Testis (tissue), 2 donors: ENCODE measurements at regions not wholly inside any gene's neighbourhood (a gene's known extent, or its start where the extent isn't known, plus 50 kb on each side); places are given as distances from the start of the nearest gene placed in this dataset.

Source experiments
- DNase-seq: peaks from one replicate; pipeline ENCODE4 v3.0.0-alpha.2; 2019
- H3K27ac ChIP-seq, 2 donors: fragments of 200-600 bp; sonication (generic); one replicate each; pipeline ENCODE4 v1.5.1; 2019
- H3K27me3 ChIP-seq: fragments of 200-600 bp; sonication (generic); one replicate; pipeline ENCODE4 v1.5.1; 2019
- H3K36me3 ChIP-seq: fragments of 200-600 bp; sonication (generic); one replicate; pipeline ENCODE4 v1.5.1; 2017; ENCODE audit warnings: low read depth; ENCODE audit errors: missing control alignments
- H3K4me1 ChIP-seq: fragments of 200-600 bp; sonication (generic); one replicate; pipeline ENCODE4 v1.5.1; 2019
- H3K4me3 ChIP-seq, 2 donors: fragments of 200-600 bp; sonication (generic); one replicate each; pipeline ENCODE4 v1.5.1; 2017 to 2019
- H3K9me3 ChIP-seq: fragments of 200-600 bp; sonication (generic); one replicate; pipeline ENCODE4 v1.5.1; 2017
- CTCF ChIP-seq, 3 experiments: fragments of 450-650 bp in 2 of 3; fragments of 200-600 bp in 1 of 3; sonication (generic) in 1 of 3; IDR thresholded peaks; one replicate each; pipeline ENCODE4 v1.5.1; 2016 to 2019; ENCODE audit warnings: antibody characterized with exemption in 3 of 3, mild to moderate bottlenecking in 2 of 3, moderate library complexity in 1 of 3
- POLR2A ChIP-seq: fragments of 450-650 bp; IDR thresholded peaks from one replicate; pipeline ENCODE4 v1.6.1; 2017; ENCODE audit warnings: antibody characterized with exemption, mild to moderate bottlenecking, moderate library complexity
- WGBS, 2 donors: methylation state at CpG; one replicate each; pipeline ENCODE4 v1.1.5; 2018; 5-methylcytosine and 5-hydroxymethylcytosine counted together
- intact Hi-C: fragments of 100-400 bp; cut with DNase I; formaldehyde crosslinking; loops from one replicate; pipeline ENCODE4 v1.15.1; 2023; ENCODE audit warnings: low total_unique reads

DNA sequence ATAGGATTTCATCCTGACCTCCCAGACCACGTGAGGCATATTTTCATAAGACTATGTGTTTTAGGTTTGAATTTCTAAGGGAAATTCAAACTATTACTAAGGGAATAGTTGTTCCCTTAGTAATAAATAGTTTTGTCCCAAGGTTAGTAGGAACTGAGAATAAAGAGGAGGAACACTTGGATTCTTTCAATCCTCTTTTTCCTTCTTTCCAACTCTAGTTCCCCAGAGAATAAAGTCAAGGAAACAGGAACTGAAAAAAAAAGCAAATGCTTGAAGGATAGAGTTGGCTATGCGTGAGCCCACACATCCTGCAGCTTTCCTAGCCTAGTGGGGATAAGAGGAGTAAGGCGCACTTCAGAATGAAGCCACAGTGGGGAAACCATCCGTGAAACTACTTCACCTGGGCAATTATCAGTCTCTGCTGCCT, 312.1 kb upstream of the TGFBR2 start:
- H3K9me3 ChIP-seq: no peaks in the 10 kb centered on the region
- WGBS, 2 donors: 54 to 57% methylated on average over 4 of the region's 4 CpGs
- H3K36me3 ChIP-seq: no peaks in the 10 kb centered on the region
- TF ChIP-seq CTCF (IDR thresholded peaks at IDR 0.05) (no peak), POLR2A (no peak)
- H3K4me3 ChIP-seq: no peak overlapping the region
- intact Hi-C loops: no loop called here
- no peaks in the 10 kb centered on the region for H3K27me3 ChIP-seq
- DNase-seq: no peak
- H3K4me1 ChIP-seq: peaks cover 5% of the 10 kb centered on the region
- no peak overlapping the region for H3K27ac ChIP-seq

DNA sequence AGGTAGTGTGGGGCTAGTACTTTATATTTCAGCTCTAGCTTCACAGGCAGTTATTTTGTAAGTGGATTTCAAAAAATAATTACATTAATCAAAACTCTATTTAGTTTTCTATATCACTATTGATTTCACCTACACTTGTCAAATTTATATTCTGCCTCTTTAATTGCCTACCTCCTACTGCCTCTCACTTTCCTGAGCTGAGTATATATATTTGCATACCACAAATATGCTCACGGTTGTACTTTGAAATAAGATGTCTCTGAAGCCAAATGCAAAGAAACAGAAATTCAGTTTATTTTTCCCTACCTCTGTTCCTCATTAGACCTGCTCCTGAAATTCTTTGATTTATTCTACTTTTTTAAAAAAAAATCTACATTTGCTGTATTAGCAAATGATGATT, 309.3 kb upstream of the TGFBR2 start:
- H3K4me1 ChIP-seq: no peaks in the 10 kb centered on the region
- 84 to 86% methylated on average over 1 of the region's 1 CpG for WGBS, 2 donors
- no peak overlapping the region for H3K4me3 ChIP-seq
- no peak for DNase-seq
- H3K9me3 ChIP-seq: no peaks in the 10 kb centered on the region
- TF ChIP-seq CTCF (IDR thresholded peaks at IDR 0.05) (no peak), POLR2A (no peak)
- H3K36me3 ChIP-seq: no peaks in the 10 kb centered on the region
- H3K27ac ChIP-seq: no peak overlapping the region
- intact Hi-C loops: no loop called here
- no peaks in the 10 kb centered on the region for H3K27me3 ChIP-seq

DNA sequence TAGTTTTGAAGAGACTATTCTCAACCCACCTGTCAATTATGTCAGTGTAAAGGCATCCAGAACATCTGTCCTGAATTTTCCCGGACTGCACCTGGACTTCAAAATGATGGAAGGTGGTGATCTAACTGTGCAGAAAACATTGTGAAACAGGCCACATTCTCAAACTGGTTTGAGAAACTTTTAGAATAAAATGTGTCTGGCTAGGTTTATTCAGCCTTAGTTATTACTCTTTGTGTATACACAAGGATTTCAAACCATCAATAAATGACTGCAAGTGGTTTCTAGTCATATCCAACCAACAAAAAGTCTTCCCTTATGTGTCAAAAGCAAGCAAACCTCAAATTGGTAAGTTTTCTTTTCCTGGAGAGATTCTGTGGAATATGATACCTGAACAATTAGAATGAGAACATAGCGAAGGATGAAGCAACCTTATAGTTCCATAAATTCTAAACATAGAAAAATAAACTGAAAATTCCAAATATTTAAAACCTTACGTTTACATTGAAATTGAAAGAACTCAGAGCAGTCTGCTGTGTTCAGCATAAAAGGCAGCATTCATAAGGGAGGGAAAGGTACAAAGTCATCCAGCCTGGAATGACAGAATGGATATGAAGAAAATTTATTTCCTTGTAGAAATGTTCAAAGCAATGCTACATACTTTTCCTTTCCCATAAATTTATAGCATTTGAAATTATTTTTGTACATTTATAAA, 306.6 kb upstream of the TGFBR2 start:
- WGBS, 2 donors: 80 to 90% methylated on average over 3 of the region's 3 CpGs
- DNase-seq: no peak
- intact Hi-C loops: no loop called here
- Histone ChIP-seq H3K4me3 (no peak overlapping the region), H3K9me3 (no peaks in the 10 kb centered on the region), H3K27me3 (no peaks in the 10 kb centered on the region), H3K27ac (no peak overlapping the region), H3K36me3 (no peaks in the 10 kb centered on the region), H3K4me1 (no peaks in the 10 kb centered on the region)
- TF ChIP-seq POLR2A (no peak), CTCF (IDR thresholded peaks at IDR 0.05) (no peak)

GRCh38 chr3:30300809-30301208, 305.6 kb upstream of the TGFBR2 start:
- no peak for TF ChIP-seq POLR2A
- TF ChIP-seq CTCF (IDR thresholded peaks at IDR 0.05): no peak
- H3K36me3 ChIP-seq: no peaks in the 10 kb centered on the region
- H3K4me1 ChIP-seq: no peaks in the 10 kb centered on the region
- no peak overlapping the region for H3K27ac ChIP-seq
- DNase-seq: no peak
- H3K9me3 ChIP-seq: no peaks in the 10 kb centered on the region
- WGBS, 2 donors: 76 to 91% methylated on average over 1 of the region's 1 CpG
- no peaks in the 10 kb centered on the region for H3K27me3 ChIP-seq
- H3K4me3 ChIP-seq: no peak overlapping the region
- intact Hi-C loops: no loop called here

- H3K9me3 ChIP-seq: no peaks in the 10 kb centered on the region
- H3K36me3 ChIP-seq: no peaks in the 10 kb centered on the region
- no peak overlapping the region for H3K4me3 ChIP-seq
- no peaks in the 10 kb centered on the region for H3K4me1 ChIP-seq
- intact Hi-C loops: no loop called here
- DNase-seq: no peak
- TF ChIP-seq POLR2A (no peak), CTCF (IDR thresholded peaks at IDR 0.05) (no peak)
- no peaks in the 10 kb centered on the region for H3K27me3 ChIP-seq
- 69 to 79% methylated on average over 5 of the region's 5 CpGs for WGBS, 2 donors
- no peak overlapping the region for H3K27ac ChIP-seq
Observed at GRCh38 chr3:30302027-30302426, 304.4 kb upstream of the TGFBR2 start.
